ENCODE measurements at regions not wholly inside any gene's neighbourhood (a gene's known extent, or its start where the extent isn't known, plus 50 kb on each side); places are given as distances from the start of the nearest gene placed in this dataset.

- no peak for DNase-seq (ENCODE audit: extremely low read depth in 1 of 11, low read depth in 9 of 11, low spot score in 4 of 11)
Measured at GRCh38 chr18:27461957-27462356, 276.8 kb upstream of the CHST9 start.

- no peak for DNase-seq (ENCODE audit: extremely low read depth in 1 of 11, low read depth in 9 of 11, low spot score in 4 of 11)
Measured at GRCh38 chr18:27449104-27449503, 264.0 kb upstream of the CHST9 start.

GRCh38 chr18:27447930-27448329 lies 262.8 kb upstream of the CHST9 start:
- no peak for DNase-seq (ENCODE audit: extremely low read depth in 1 of 11, low read depth in 9 of 11, low spot score in 4 of 11)

GRCh38 chr18:27447451-27447881 lies 262.4 kb upstream of the CHST9 start:
- no peak for DNase-seq (ENCODE audit: extremely low read depth in 1 of 11, low read depth in 9 of 11, low spot score in 4 of 11)

GRCh38 chr18:27430595-27430994 lies 245.5 kb upstream of the CHST9 start:
- DNase-seq (ENCODE audit: extremely low read depth in 1 of 11, low read depth in 9 of 11, low spot score in 4 of 11): no peak

GRCh38 chr18:27428716-27429475 lies 243.8 kb upstream of the CHST9 start:
- DNase-seq (ENCODE audit: extremely low read depth in 1 of 11, low read depth in 9 of 11, low spot score in 4 of 11): no peak

- no peak for DNase-seq (ENCODE audit: extremely low read depth in 1 of 11, low read depth in 9 of 11, low spot score in 4 of 11)
Measured at GRCh38 chr18:27428120-27428519, 243.0 kb upstream of the CHST9 start.

GRCh38 chr18:27423581-27423980 lies 238.5 kb upstream of the CHST9 start:
- DNase-seq (ENCODE audit: extremely low read depth in 1 of 11, low read depth in 9 of 11, low spot score in 4 of 11): no peak

GRCh38 chr18:27419646-27420045 lies 234.5 kb upstream of the CHST9 start:
- no peak for DNase-seq (ENCODE audit: extremely low read depth in 1 of 11, low read depth in 9 of 11, low spot score in 4 of 11)

GRCh38 chr18:27415495-27415894 lies 230.4 kb upstream of the CHST9 start:
- no peak for DNase-seq (ENCODE audit: extremely low read depth in 1 of 11, low read depth in 9 of 11, low spot score in 4 of 11)

- DNase-seq (ENCODE audit: extremely low read depth in 1 of 11, low read depth in 9 of 11, low spot score in 4 of 11): no peak
Measured at GRCh38 chr18:27414682-27415081, 229.6 kb upstream of the CHST9 start.

- DNase-seq (ENCODE audit: extremely low read depth in 1 of 11, low read depth in 9 of 11, low spot score in 4 of 11): peak; percentile 28 to 71 (median 47)
Measured at GRCh38 chr18:27413495-27414401, 228.6 kb upstream of the CHST9 start.

- DNase-seq (ENCODE audit: extremely low read depth in 1 of 11, low read depth in 9 of 11, low spot score in 4 of 11): no peak
Measured at GRCh38 chr18:27412556-27412955, 227.4 kb upstream of the CHST9 start.

GRCh38 chr18:27411911-27412310 lies 226.8 kb upstream of the CHST9 start:
- DNase-seq (ENCODE audit: extremely low read depth in 1 of 11, low read depth in 9 of 11, low spot score in 4 of 11): no peak

- DNase-seq (ENCODE audit: extremely low read depth in 1 of 11, low read depth in 9 of 11, low spot score in 4 of 11): no peak
Measured at GRCh38 chr18:27411013-27411412, 225.9 kb upstream of the CHST9 start.

- DNase-seq (ENCODE audit: extremely low read depth in 1 of 11, low read depth in 9 of 11, low spot score in 4 of 11): no peak
Measured at GRCh38 chr18:27404855-27405254, 219.7 kb upstream of the CHST9 start.

GRCh38 chr18:27400001-27400400 lies 214.9 kb upstream of the CHST9 start:
- no peak for DNase-seq (ENCODE audit: extremely low read depth in 1 of 11, low read depth in 9 of 11, low spot score in 4 of 11)

GRCh38 chr18:27395752-27396151 lies 210.6 kb upstream of the CHST9 start:
- no peak for DNase-seq (ENCODE audit: extremely low read depth in 1 of 11, low read depth in 9 of 11, low spot score in 4 of 11)

GRCh38 chr18:27394687-27395086 lies 209.6 kb upstream of the CHST9 start:
- DNase-seq (ENCODE audit: extremely low read depth in 1 of 11, low read depth in 9 of 11, low spot score in 4 of 11): no peak

GRCh38 chr18:27382567-27383216 lies 197.6 kb upstream of the CHST9 start:
- DNase-seq (ENCODE audit: extremely low read depth in 1 of 11, low read depth in 9 of 11, low spot score in 4 of 11): peak in 1 of 11 donors; percentile 9

Data from renal cortex interstitium (tissue), 11 donors.